ENCODE measurements at regions not wholly inside any gene's neighbourhood (a gene's known extent, or its start where the extent isn't known, plus 50 kb on each side); places are given as distances from the start of the nearest gene placed in this dataset.

DNA sequence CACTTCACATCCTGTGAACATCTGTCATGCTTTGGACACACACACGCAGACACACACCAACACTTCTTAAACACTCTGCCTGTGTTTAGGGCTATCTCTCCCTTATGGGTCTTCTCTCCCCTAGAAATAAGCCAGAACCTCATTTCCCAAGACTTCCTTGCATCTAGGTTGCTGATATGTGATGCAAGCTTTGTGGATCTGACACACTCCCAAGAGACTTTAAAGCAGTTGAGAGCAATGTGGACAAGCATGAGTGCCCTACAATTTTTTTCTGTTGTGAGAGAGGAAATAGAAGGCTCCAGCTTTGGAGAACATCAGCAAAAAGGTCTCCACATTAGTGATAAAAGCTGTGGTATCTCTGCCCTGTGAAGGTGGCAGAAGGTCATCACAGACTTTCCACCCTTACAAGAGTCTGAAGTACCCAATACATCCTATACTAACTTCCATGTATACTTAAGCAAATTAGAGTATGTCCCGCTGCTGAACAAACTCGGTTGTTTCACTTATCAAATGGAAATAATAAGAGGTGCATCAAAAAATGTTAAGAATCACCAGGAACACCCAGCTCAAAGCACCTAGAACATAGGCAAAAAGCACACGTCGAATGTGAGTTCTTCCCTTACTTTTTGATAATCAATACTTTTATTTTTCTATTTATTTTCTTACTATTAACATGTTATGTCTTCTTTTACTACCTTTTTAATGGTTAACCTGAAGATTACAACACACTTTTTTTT is 267.6 kb downstream of the SETD4 start:
- no peak for DNase-seq

DNA sequence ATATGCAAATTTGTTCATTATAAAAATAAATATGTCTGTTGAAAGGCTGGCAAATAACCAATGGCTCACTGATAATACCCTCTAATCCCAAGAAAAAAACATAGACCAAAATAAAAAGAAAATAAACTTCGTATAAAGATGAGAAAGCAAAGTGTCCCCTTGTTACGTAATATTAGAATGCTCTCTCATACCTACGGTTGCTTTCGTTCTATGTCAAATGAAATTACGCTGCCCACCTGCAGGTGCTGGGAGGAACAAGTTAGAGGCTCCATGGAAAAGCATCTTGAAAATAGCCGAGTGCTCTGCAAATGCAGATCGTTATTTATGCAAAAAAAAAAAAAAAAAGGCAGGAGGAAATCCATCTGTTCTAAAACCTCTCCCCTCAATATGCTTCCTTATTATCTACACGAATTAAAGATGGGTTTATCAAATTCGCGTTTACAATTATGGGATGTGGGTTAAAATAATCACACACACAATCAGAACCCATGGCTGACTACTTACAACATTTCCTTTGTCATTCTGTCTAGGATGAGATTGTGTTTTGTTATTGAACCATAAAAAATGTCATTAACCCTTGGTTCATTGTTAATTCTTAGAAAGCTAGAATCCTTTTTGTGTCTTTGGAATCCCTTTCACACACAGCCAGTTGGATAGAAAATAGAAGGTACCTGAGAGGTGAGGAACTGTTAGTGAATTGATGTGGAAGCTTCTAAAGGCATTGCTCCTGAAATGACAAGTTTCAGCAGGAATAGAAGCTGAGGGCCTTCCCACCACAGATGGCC is 268.6 kb downstream of the SETD4 start:
- DNase-seq = no peak

DNA sequence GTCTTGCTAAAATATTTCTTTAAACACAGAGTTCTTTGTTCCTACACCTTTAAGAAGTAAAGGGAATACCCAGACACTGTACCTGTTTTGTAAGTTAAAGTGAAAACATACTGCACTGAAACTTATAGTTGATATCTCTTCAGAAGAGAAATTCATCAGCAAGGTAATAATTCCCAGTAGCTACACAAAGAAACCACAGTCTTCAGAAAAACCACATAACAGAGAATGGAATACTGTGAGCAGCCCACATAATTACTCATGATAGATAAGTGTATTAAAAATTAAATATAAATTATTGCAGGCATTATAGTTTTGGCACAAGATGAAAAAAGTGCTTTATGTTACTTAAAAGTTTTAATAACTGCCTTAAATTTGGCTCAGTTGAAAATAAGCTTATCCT is 276.6 kb downstream of the SETD4 start:
- DNase-seq = no peak

GRCh38 chr21:35782667-35783066 is 277.7 kb downstream of the SETD4 start:
- no peak for DNase-seq

GRCh38 chr21:35780983-35781382 is 279.3 kb downstream of the SETD4 start:
- DNase-seq = no peak

DNA sequence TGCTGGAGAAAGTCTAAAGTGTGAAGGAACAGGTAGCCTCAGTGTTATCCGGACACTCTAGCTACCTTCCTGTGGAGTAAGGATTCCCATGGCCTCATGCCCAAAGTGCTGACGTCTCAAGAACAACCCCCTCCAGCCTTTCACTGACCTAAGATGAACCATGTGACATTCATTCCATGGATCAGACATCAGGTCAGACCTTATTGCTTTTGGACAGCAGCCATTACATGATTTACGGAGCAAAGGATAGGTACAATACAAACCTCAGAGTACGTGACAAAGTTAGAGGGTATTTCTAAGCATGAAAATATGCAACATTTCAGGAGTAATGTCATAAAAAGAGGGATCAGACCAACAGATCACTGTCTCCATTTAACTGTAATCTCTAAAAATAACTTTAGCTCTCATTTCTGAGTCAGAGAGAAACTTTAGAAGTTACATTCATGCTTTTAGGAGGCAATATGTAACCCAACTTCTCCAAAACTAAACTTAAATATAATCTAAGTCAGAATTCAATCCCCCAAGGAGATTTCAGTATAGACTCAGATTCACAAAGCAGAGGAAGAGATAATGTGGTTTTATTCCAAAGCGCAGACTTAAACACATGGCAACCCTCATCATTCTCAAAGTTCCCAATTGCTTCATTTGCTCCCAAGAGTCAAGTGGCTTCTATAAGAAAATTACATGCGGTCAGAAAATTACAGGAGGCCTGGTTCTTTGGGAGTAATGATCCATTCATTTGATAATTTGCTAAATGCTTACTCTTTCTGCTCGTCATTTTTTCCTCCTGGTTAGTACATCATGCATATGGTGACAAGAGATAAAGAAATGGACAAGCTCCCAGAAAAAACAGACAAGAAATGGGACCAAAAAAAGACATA is 280.4 kb downstream of the SETD4 start:
- no peak for DNase-seq

GRCh38 chr21:35779167-35779566 is 281.2 kb downstream of the SETD4 start:
- DNase-seq = no peak

GRCh38 chr21:35777081-35777480 is 283.2 kb downstream of the SETD4 start:
- no peak for DNase-seq

- no peak for DNase-seq
Observed at GRCh38 chr21:35775778-35776544, 284.4 kb downstream of the SETD4 start.

DNA sequence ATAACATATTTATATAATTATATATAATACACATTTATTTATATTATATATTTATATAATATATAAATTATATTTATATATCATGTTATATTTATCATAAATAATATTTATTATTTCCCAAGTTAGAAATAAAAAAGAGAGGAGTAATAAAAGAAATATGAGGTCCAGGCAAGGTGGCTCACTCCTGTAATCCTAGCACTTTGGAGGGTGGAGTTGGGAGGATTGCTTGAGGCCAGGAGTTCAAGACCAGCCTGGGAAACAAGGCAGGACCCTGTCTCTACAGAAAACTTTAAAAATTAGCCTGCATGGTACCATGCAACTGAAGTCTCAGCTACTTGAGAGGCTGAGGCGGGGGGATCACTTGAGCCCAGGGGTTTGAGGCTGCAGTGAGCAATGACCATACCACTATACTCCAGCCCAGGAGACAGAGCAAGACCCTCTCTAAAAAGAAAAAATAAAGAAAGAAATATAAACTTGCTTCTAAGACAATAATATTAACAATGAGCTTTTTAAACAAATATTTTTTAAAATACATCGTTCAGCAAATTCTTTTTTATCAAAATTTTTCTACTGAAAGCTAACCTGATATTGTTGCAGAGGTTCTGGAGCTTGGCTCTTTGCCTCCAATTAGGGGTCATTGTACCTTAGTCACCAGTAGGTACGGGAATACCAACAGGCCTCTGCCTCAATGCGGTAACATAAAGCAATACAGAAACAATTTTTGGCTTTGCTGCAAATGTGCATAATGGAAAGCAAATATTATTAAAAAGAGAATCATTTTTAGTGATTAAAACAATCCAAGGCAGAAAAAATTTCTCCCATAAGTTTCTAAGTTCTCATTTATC is 290.0 kb downstream of the SETD4 start:
- DNase-seq = no peak

- no peak for DNase-seq
Observed at GRCh38 chr21:35768187-35768586, 292.1 kb downstream of the SETD4 start.

- DNase-seq = no peak
Observed at GRCh38 chr21:35764586-35764985, 295.7 kb downstream of the SETD4 start.

DNA sequence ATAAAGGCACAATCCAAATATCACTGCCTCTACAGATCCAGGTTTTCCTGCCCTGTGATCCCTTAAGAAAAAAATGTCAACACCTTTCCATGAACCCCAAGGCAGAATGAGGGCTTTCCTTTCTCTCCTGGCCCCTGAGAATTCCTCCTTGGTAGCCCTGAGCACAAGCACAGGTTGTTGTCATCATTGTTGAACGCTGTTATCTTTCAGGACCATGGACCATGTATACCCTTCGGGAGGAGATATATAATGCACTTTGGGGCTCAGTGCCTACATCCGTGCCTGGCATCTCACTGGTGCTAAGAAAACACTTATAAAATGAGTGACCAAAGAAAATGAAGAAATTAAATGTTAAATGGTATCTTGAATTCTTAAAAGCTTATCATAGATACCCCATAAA is 296.2 kb downstream of the SETD4 start:
- DNase-seq = no peak

GRCh38 chr21:35754583-35754982 is 305.7 kb downstream of the SETD4 start:
- no peak for DNase-seq

GRCh38 chr21:35753308-35753707 is 307.0 kb downstream of the SETD4 start:
- no peak for DNase-seq

DNA sequence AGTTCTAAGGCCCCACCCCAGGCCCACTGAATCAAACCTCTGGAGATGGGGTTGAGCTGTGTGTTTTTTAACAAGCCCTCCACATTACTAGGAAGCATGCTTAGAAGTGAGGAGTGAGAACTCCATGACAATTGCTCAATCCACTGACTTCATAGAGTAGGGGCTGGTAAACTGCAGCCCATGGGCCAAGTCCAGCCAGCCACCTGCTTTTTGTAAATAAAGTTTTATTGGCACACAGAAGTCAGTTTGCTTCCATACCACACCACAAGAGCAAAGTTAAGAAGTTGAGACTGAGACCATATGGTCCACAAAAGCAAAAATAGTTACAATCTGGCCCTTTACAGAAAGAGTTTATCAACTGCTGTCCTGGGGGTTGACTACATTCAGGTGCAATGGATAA is 309.2 kb downstream of the SETD4 start:
- DNase-seq = no peak

GRCh38 chr21:35749904-35750303 is 310.4 kb downstream of the SETD4 start:
- DNase-seq = no peak

GRCh38 chr21:35748678-35749314 is 311.5 kb downstream of the SETD4 start:
- DNase-seq = no peak

DNA sequence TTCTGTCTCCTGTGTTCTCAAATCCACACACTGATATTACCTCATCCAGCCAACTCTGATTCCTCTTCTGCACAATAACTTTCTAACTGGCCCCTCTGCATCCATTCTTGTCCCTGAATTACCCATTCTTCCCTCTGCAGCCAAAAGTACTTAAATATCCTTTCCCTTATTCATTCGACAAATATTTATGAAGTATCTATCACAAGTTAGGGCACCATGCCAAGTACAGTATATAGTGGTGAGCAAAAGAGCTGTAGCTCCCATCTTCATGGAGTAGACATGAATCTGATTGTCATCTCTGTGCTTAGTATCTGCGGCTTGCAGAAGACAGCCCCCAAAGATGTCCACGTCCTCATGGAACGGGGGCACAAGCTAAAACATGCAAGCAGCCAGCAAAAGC is 316.8 kb downstream of the SETD4 start:
- DNase-seq = no peak

DNA sequence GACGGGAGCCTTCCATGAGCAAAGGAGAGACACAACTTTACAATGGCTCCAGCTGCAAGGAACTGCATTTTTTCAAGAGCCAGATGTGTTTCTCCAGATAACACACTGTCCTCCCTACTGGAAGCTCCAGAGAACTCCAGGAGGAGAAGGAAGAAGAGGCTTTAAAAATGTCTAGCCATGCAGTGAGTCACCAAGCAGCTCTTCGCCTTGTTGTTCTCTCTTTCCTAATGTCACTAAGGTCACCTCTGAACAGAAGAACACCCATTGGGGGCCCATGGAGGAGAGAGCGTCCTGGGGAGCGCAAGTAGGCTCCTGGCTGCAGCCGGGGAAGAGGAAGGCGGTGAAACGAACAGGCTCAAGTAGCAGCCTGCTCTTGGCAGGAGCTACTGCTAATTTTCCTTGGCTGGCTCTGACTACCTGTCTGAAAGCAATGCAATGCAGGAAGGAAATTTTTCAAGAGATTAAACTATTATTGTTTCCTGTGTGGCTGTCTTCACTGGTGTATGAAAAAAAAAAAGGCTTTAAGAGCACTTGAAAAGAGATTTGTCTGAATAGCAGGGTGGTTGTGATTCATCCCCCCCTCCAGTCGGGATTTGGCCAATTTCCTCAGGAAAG is 321.9 kb downstream of the SETD4 start:
- DNase-seq = peak; percentile 22

- DNase-seq = no peak
Observed at GRCh38 chr21:35737899-35738346, 322.4 kb downstream of the SETD4 start.
